ENCODE measurements at regions not wholly inside any gene's neighbourhood (a gene's known extent, or its start where the extent isn't known, plus 50 kb on each side); places are given as distances from the start of the nearest gene placed in this dataset.

DNA sequence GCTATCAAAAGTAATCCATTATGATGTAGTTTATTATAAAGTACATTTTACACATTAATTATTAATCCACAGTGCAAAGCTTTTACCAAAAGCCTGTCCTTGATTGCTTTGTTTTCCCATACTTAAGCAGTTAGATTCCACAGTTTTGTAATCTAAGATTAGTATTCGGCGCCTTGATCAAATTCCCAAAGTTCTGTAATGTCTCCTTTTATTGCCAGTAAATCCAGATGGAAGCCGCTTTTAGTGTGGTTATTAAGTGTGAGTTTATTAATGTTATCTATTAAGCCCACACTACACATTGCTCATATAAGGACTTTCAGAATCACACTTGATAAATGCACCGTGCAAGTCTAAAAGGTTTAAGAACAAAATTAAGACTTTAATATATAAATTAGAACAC lies 199.2 kb upstream of the PKN2 start:
- TF ChIP-seq POLR2A (IDR thresholded peaks at IDR 0.05), result no peak
- no peak for TF ChIP-seq CTCF (IDR thresholded peaks at IDR 0.05)

Data from body of pancreas (tissue), 4 donors.